H9 (cell line): ENCODE measurements at regions not wholly inside any gene's neighbourhood (a gene's known extent, or its start where the extent isn't known, plus 50 kb on each side); places are given as distances from the start of the nearest gene placed in this dataset.

Experiments used
- DNase-seq: peaks from one replicate; pipeline ENCODE4 v3.0.0-alpha.2; 2017
- H2AFZ ChIP-seq: one replicate; pipeline ENCODE4 v1.6.1; 2013; ENCODE audit warnings: mild to moderate bottlenecking, low read length, control low read depth, moderate library complexity
- H2AK5ac ChIP-seq: 2 replicates; pipeline ENCODE4 v1.6.1; 2013; ENCODE audit warnings: low read length, control low read depth, mixed read lengths; ENCODE audit not compliant: insufficient read length
- H2BK120ac ChIP-seq: one replicate; pipeline ENCODE4 v1.6.1; 2013; ENCODE audit warnings: low read depth, mild to moderate bottlenecking, low read length, control low read depth, inconsistent platforms; ENCODE audit not compliant: poor library complexity, severe bottlenecking
- H2BK12ac ChIP-seq: 2 replicates; pipeline ENCODE4 v1.6.1; 2013; ENCODE audit warnings: low read length, control low read depth, mixed read lengths, low read depth; ENCODE audit not compliant: insufficient read length
- H2BK15ac ChIP-seq: 2 replicates; pipeline ENCODE4 v1.6.1; 2013; ENCODE audit warnings: low read depth, low read length, control low read depth
- H2BK20ac ChIP-seq: one replicate; pipeline ENCODE4 v1.6.1; 2013; ENCODE audit warnings: low read depth, mild to moderate bottlenecking, low read length, control low read depth, inconsistent platforms; ENCODE audit not compliant: poor library complexity, severe bottlenecking
- H2BK5ac ChIP-seq: 2 replicates; pipeline ENCODE4 v1.6.1; 2013; ENCODE audit warnings: low read length, control low read depth, mixed read lengths; ENCODE audit not compliant: insufficient read length
- H3K14ac ChIP-seq: 2 replicates; pipeline ENCODE4 v1.6.1; 2013; ENCODE audit warnings: low read length, control low read depth; ENCODE audit not compliant: insufficient read depth
- H3K18ac ChIP-seq: 2 replicates; pipeline ENCODE4 v1.6.1; 2013; ENCODE audit warnings: low read depth, mild to moderate bottlenecking, mixed read lengths, low read length, control low read depth; ENCODE audit not compliant: insufficient read length
- H3K23ac ChIP-seq: 2 replicates; pipeline ENCODE4 v1.6.1; 2013; ENCODE audit warnings: low read length, control low read depth, mixed read lengths, low read depth; ENCODE audit not compliant: insufficient read length
- H3K23me2 ChIP-seq: 2 replicates; pipeline ENCODE4 v1.6.1; 2013; ENCODE audit warnings: low read depth, mild to moderate bottlenecking, mixed read lengths, low read length, control low read depth; ENCODE audit not compliant: insufficient read length, poor library complexity, severe bottlenecking
- H3K27ac ChIP-seq: 2 replicates; pipeline ENCODE4 v1.5.1; 2013; ENCODE audit warnings: low read length, control low read depth, mixed read lengths, low read depth; ENCODE audit not compliant: insufficient read length
- H3K27me3 ChIP-seq: 2 replicates; pipeline ENCODE4 v1.6.1; 2013; ENCODE audit warnings: low read length, control low read depth, inconsistent platforms; ENCODE audit not compliant: insufficient read depth
- H3K4ac ChIP-seq: 2 replicates; pipeline ENCODE4 v1.6.1; 2013; ENCODE audit warnings: low read depth, mild to moderate bottlenecking, control low read depth, inconsistent platforms, low read length, moderate library complexity
- H3K4me1 ChIP-seq: 2 replicates; pipeline ENCODE4 v1.6.1; 2013; ENCODE audit warnings: low read length, control low read depth, inconsistent platforms; ENCODE audit not compliant: insufficient read depth
- H3K4me2 ChIP-seq: 2 replicates; pipeline ENCODE4 v1.6.1; 2013; ENCODE audit warnings: low read length, control low read depth, mixed read lengths; ENCODE audit not compliant: insufficient read length, insufficient read depth
- H3K56ac ChIP-seq: 2 replicates; pipeline ENCODE4 v1.6.1; 2013; ENCODE audit warnings: low read depth, mild to moderate bottlenecking, mixed read lengths, low read length, control low read depth; ENCODE audit not compliant: insufficient read length
- H3K79me1 ChIP-seq: 2 replicates; pipeline ENCODE4 v1.6.1; 2013; ENCODE audit warnings: low read depth, mild to moderate bottlenecking, moderate library complexity, low read length, control low read depth, inconsistent platforms; ENCODE audit not compliant: insufficient read depth, poor library complexity, severe bottlenecking
- H3K79me2 ChIP-seq: 2 replicates; pipeline ENCODE4 v1.6.1; 2013; ENCODE audit warnings: low read length, control low read depth, inconsistent platforms; ENCODE audit not compliant: insufficient read depth
- H3K9ac ChIP-seq: 2 replicates; pipeline ENCODE4 v1.6.1; 2013; ENCODE audit warnings: low read length, control low read depth, mixed read lengths; ENCODE audit not compliant: insufficient read length; ENCODE audit errors: extremely low read depth
- H3K9me3 ChIP-seq: one replicate; pipeline ENCODE4 v1.6.1; 2013; ENCODE audit warnings: low read depth, low read length, inconsistent platforms; ENCODE audit not compliant: control insufficient read depth
- H3T11ph ChIP-seq: one replicate; pipeline ENCODE4 v1.6.1; 2013; ENCODE audit warnings: mild to moderate bottlenecking, low read length, control low read depth, inconsistent platforms
- H4K20me1 ChIP-seq: one replicate; pipeline ENCODE4 v1.6.1; 2013; ENCODE audit not compliant: control insufficient read depth, insufficient read length, insufficient read depth
- H4K5ac ChIP-seq: 2 replicates; pipeline ENCODE4 v1.6.1; 2013; ENCODE audit warnings: low read depth, mild to moderate bottlenecking, mixed read lengths, low read length, control low read depth; ENCODE audit not compliant: insufficient read length
- H4K8ac ChIP-seq: replicated peaks from 2 replicates; pipeline ENCODE4 v1.6.1; 2013; ENCODE audit warnings: low read length, control low read depth, mixed read lengths, low read depth; ENCODE audit not compliant: insufficient read length
- H4K91ac ChIP-seq: 2 replicates; pipeline ENCODE4 v1.6.1; 2013; ENCODE audit warnings: low read depth, mild to moderate bottlenecking, moderate library complexity, mixed read lengths, low read length, control low read depth; ENCODE audit not compliant: insufficient read length
- H3K27ac Mint-ChIP-seq, 3 experiments: 2 replicates in 2 of 3; 3 replicates in 1 of 3; pipeline ENCODE4 v1.8.0; 2020 to 2021; ENCODE audit warnings: mixed read lengths in 3 of 3, mild to moderate bottlenecking in 1 of 3, moderate library complexity in 1 of 3
- H3K27me3 Mint-ChIP-seq: 2 replicates; pipeline ENCODE4 v1.8.0; 2021; ENCODE audit warnings: low read depth, mild to moderate bottlenecking, moderate library complexity, mixed read lengths
- H3K36me3 Mint-ChIP-seq, 3 experiments: 2 replicates in 2 of 3; 3 replicates in 1 of 3; pipeline ENCODE4 v1.8.0; 2020 to 2021; ENCODE audit warnings: low read depth in 3 of 3, mixed read lengths in 3 of 3; ENCODE audit not compliant: insufficient read depth in 1 of 3
- H3K4me1 Mint-ChIP-seq, 2 experiments: 2 replicates each; pipeline ENCODE4 v1.8.0; 2020; ENCODE audit warnings: mixed read lengths in 2 of 2
- H3K4me3 Mint-ChIP-seq, 2 experiments: 2 replicates in 1 of 2; 3 replicates in 1 of 2; pipeline ENCODE4 v1.8.0; 2020 to 2021; ENCODE audit warnings: mild to moderate bottlenecking in 2 of 2, mixed read lengths in 2 of 2, moderate library complexity in 1 of 2
- H3K9me3 Mint-ChIP-seq, 2 experiments: 2 replicates in 1 of 2; 3 replicates in 1 of 2; pipeline ENCODE4 v1.8.0; 2020; ENCODE audit warnings: mild to moderate bottlenecking in 2 of 2, mixed read lengths in 2 of 2, moderate library complexity in 1 of 2
- CTCF ChIP-seq: fragments of 200-600 bp; sonication (generic); conservative IDR thresholded peaks from 3 replicates; pipeline ENCODE4 v1.8.0; 2021; ENCODE audit warnings: antibody characterized with exemption, mild to moderate bottlenecking
- WGBS: extraction: QIAGEN DNeasy Blood & Tissue Kit; methylation state at CpG from one replicate; pipeline ENCODE4 v1.1.7; 2013; ENCODE audit warnings: missing lambda C conversion rate, low lambda C conversion rate, mixed read lengths; ENCODE audit not compliant: insufficient read length; ENCODE audit errors: extremely low coverage; 5-methylcytosine and 5-hydroxymethylcytosine counted together

GRCh38 chr13:102984210-102984609, 82.0 kb downstream of the SLC10A2 start:
- no CpG with 5 or more reads among the region's 5 CpGs for WGBS
- H3K4me2 ChIP-seq, result no peak overlapping the region
- H4K91ac ChIP-seq, result no peak overlapping the region

More at GRCh38 chr13:102984210-102984609, 82.0 kb downstream of the SLC10A2 start:
- H3K79me2 ChIP-seq, result no peaks in the 10 kb centered on the region
- no peak overlapping the region for H2BK12ac ChIP-seq
- TF ChIP-seq CTCF, result no peak
- H3K9ac ChIP-seq, result no peak overlapping the region
- H4K8ac ChIP-seq, result no peak overlapping the region
- H3K27ac ChIP-seq, result no peak overlapping the region
- no peak overlapping the region for H2BK15ac ChIP-seq
- no peak overlapping the region for H3K18ac ChIP-seq
- Mint-ChIP-seq H3K4me1 (no peaks in the 10 kb centered on the region), H3K9me3 (peaks cover 32 to 34% of the 10 kb centered on the region in 2 experiments), H3K27me3 (no peaks in the 10 kb centered on the region), H3K27ac (no peak overlapping the region), H3K36me3 (peaks cover 20 to 30% (median 23%) of the 10 kb centered on the region in 3 experiments), H3K4me3 (no peak overlapping the region)
- no peak overlapping the region for H2BK5ac ChIP-seq
- H2AK5ac ChIP-seq, result no peak overlapping the region
- H3K27me3 ChIP-seq, result no peaks in the 10 kb centered on the region
- H3K79me1 ChIP-seq, result no peaks in the 10 kb centered on the region
- H3T11ph ChIP-seq, result no peak overlapping the region
- H3K14ac ChIP-seq, result no peak overlapping the region
- H2BK20ac ChIP-seq, result no peak overlapping the region
- H3K4me1 ChIP-seq, result no peaks in the 10 kb centered on the region
- no peaks in the 10 kb centered on the region for H3K9me3 ChIP-seq
- no peak overlapping the region for H2BK120ac ChIP-seq
- no peak overlapping the region for H4K5ac ChIP-seq
- H3K4ac ChIP-seq, result no peak overlapping the region
- H3K56ac ChIP-seq, result no peak overlapping the region
- DNase-seq, result no peak
- no peaks in the 10 kb centered on the region for H3K23me2 ChIP-seq
- no peaks in the 10 kb centered on the region for H4K20me1 ChIP-seq
- no peak overlapping the region for H3K23ac ChIP-seq
- no peak overlapping the region for H2AFZ ChIP-seq
